PC-3 (cell line): ENCODE measurements at regions not wholly inside any gene's neighbourhood (a gene's known extent, or its start where the extent isn't known, plus 50 kb on each side); places are given as distances from the start of the nearest gene placed in this dataset.

ENCODE experiments used
- EZH2 ChIP-seq: fragments of 300-600 bp; sonication (generic); IDR thresholded peaks from one replicate; pipeline ENCODE4 v1.6.1; 2017; ENCODE audit warnings: antibody characterized with exemption, mild to moderate bottlenecking, low read length; ENCODE audit not compliant: unreplicated experiment
- EZH2phosphoT487 ChIP-seq: fragments of 300-600 bp; sonication (generic); IDR thresholded peaks from 2 replicates; pipeline ENCODE4 v1.6.1; 2018; ENCODE audit warnings: mild to moderate bottlenecking, antibody characterized with exemption, low read length, borderline replicate concordance
- TF ChIP-seq, protein P1 (sequence below): fragments of 300-600 bp; sonication (generic); conservative IDR thresholded peaks from 2 replicates; pipeline ENCODE4 v1.5.1; 2017; ENCODE audit warnings: antibody characterized with exemption, low read depth, mild to moderate bottlenecking, low read length

DNA sequence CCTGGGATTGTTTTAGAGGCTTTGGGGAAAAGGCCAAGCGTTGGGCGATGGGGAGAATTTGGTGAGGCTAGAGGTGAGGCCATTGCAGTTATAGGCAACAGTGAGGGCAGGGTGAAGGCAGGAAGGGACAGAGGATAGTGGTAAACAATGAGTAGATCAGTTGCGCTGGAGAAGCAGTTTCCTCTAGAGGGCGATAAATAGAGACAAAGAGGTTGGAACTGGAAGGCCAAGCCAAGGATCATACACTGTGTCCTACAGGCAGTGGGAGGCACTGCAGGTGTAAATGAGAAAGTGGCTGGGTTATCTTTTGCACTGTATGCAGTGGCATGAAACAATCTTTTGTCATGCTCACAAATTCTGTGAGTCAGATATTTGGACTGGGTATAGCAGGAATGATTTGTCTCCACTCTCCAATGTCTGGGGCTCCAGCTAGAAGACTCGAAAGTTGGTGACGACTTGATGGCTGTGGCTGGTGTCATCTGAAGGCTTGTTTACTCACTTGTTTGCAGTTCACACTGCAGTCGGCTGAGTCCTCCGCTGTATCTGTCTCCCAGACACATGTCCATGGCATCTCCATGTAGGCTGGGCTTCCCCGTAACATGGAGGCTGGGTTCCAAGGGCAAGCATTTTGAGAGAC is 82.1 kb downstream of the TNP1 start:
- TF ChIP-seq, protein P1, sequence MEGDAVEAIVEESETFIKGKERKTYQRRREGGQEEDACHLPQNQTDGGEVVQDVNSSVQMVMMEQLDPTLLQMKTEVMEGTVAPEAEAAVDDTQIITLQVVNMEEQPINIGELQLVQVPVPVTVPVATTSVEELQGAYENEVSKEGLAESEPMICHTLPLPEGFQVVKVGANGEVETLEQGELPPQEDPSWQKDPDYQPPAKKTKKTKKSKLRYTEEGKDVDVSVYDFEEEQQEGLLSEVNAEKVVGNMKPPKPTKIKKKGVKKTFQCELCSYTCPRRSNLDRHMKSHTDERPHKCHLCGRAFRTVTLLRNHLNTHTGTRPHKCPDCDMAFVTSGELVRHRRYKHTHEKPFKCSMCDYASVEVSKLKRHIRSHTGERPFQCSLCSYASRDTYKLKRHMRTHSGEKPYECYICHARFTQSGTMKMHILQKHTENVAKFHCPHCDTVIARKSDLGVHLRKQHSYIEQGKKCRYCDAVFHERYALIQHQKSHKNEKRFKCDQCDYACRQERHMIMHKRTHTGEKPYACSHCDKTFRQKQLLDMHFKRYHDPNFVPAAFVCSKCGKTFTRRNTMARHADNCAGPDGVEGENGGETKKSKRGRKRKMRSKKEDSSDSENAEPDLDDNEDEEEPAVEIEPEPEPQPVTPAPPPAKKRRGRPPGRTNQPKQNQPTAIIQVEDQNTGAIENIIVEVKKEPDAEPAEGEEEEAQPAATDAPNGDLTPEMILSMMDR, result peak; percentile 93
- TF ChIP-seq EZH2, result no peak
- TF ChIP-seq EZH2phosphoT487, result no peak
